ENCODE measurements at regions not wholly inside any gene's neighbourhood (a gene's known extent, or its start where the extent isn't known, plus 50 kb on each side); places are given as distances from the start of the nearest gene placed in this dataset.

- H3K27me3 ChIP-seq = peaks cover 0 to 46% (median 29%) of the 10 kb centered on the region in 7 donors
- peak in 1 of 2 donors; percentile 41 for DNase-seq
- intact Hi-C loops (cut with DNase I) = loop anchor here in 1 of 10 donors (10.0 kb wide), 1 partner anchor 62 kb away; no protein-coding TSS in a partner anchor
- 20 to 22% methylated on average over 7 of the region's 7 CpGs for WGBS, 2 donors
- TF ChIP-seq CTCF (IDR thresholded peaks at IDR 0.05) = no peak
- H3K27ac ChIP-seq = no peak overlapping the region
- no peaks in the 10 kb centered on the region for H3K4me1 ChIP-seq
- peak in 2 of 8 donors; percentile 42 to 48 for ATAC-seq
- H3K4me3 ChIP-seq = no peak overlapping the region
- peaks cover 0 to 6% (median 0%) of the 10 kb centered on the region in 11 donors for H3K9me3 ChIP-seq
- H3K36me3 ChIP-seq = no peaks in the 10 kb centered on the region
These were observed 121.2 kb downstream of the TLE3 start for GRCh38 chr15:69976366-69976994.

- 75% methylated on average over 7 of the region's 7 CpGs for WGBS, 2 donors
- intact Hi-C loops (cut with DNase I) = loop anchor here in 1 of 10 donors (10.0 kb wide), 1 partner anchor 64 kb away; no protein-coding TSS in a partner anchor
- no peaks in the 10 kb centered on the region for H3K4me1 ChIP-seq
- peaks cover 0 to 61% (median 44%) of the 10 kb centered on the region in 7 donors for H3K27me3 ChIP-seq
- H3K4me3 ChIP-seq = no peak overlapping the region
- H3K36me3 ChIP-seq = no peaks in the 10 kb centered on the region
- TF ChIP-seq CTCF (IDR thresholded peaks at IDR 0.05) = no peak
- no peak overlapping the region for H3K27ac ChIP-seq
- H3K9me3 ChIP-seq = peaks cover 0 to 6% (median 0%) of the 10 kb centered on the region in 11 donors
- DNase-seq = no peak
- ATAC-seq = no peak
These were observed 119.1 kb downstream of the TLE3 start for GRCh38 chr15:69978603-69979002.

- Histone ChIP-seq H3K9me3 (peaks cover 0 to 6% (median 0%) of the 10 kb centered on the region in 11 donors), H3K27ac (no peak overlapping the region), H3K4me1 (no peaks in the 10 kb centered on the region), H3K4me3 (no peak overlapping the region), H3K36me3 (no peaks in the 10 kb centered on the region), H3K27me3 (peaks cover 0 to 60% (median 46%) of the 10 kb centered on the region in 7 donors)
- DNase-seq (no peak), ATAC-seq (no peak)
- intact Hi-C loops (cut with DNase I) = loop anchor here in 1 of 10 donors (10.0 kb wide), 1 partner anchor 64 kb away; no protein-coding TSS in a partner anchor
- 17 to 19% methylated on average over 5 of the region's 5 CpGs for WGBS, 2 donors
- TF ChIP-seq CTCF (IDR thresholded peaks at IDR 0.05) = peak in 1 of 9 donors; percentile 18
These were observed 118.5 kb downstream of the TLE3 start for GRCh38 chr15:69979262-69979661.

DNA sequence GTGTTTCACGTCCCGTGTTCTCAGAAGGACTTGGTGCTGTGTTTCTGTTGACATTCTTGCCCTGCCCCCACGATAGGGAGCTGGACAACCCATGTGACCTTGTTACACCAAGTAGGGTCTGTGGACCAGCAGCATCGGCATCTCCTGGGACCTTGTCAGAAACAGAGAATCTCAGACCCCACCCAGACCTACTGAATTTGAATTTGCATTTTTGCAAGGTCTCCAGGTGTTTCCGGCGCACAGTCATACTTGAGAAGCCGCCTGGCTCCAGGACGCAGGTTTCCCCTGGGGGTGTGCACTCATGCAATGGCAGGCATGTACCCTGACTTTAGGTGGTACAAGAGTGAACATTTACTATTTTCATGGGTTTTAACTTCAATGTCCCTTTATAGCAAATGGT, 117.9 kb downstream of the TLE3 start:
- H3K4me3 ChIP-seq = no peak overlapping the region
- peaks cover 0 to 6% (median 0%) of the 10 kb centered on the region in 11 donors for H3K9me3 ChIP-seq
- H3K4me1 ChIP-seq = no peaks in the 10 kb centered on the region
- H3K27ac ChIP-seq = no peak overlapping the region
- H3K27me3 ChIP-seq = peaks cover 0 to 55% (median 44%) of the 10 kb centered on the region in 7 donors
- ATAC-seq = no peak
- TF ChIP-seq CTCF (IDR thresholded peaks at IDR 0.05) = no peak
- no peaks in the 10 kb centered on the region for H3K36me3 ChIP-seq
- intact Hi-C loops (cut with DNase I) = loop anchor here in 1 of 10 donors (10.0 kb wide), 1 partner anchor 65 kb away; no protein-coding TSS in a partner anchor
- DNase-seq = no peak
- 80 to 82% methylated on average over 8 of the region's 8 CpGs for WGBS, 2 donors

All from heart right ventricle (tissue), 16 donors.